A549 (cell line): ENCODE measurements at regions not wholly inside any gene's neighbourhood (a gene's known extent, or its start where the extent isn't known, plus 50 kb on each side); places are given as distances from the start of the nearest gene placed in this dataset.

Source experiments
- CEBPB ChIP-seq, 2 experiments: fragments of >200 bp in 1 of 2; sonication (Bioruptor Twin) in 1 of 2; formaldehyde crosslinking in 1 of 2; IDR thresholded peaks; 2 replicates each; pipeline ENCODE4 v1.6.1; 2012 to 2016
- KDM1A ChIP-seq: fragments of 200-600 bp; sonication (generic); IDR thresholded peaks from 2 replicates; pipeline ENCODE4 v1.6.1; 2016; ENCODE audit warnings: low read depth, mild to moderate bottlenecking
- MAX ChIP-seq: IDR thresholded peaks from 2 replicates; pipeline ENCODE4 v1.6.1; 2012
- MAZ ChIP-seq: fragments of 150-350 bp; IDR thresholded peaks from 2 replicates; pipeline ENCODE4 v1.6.1; 2014; ENCODE audit warnings: antibody characterized with exemption, low read depth, low read length, borderline replicate concordance
- MYC ChIP-seq: IDR thresholded peaks from 2 replicates; pipeline ENCODE4 v1.6.1; 2012; ENCODE audit warnings: mild to moderate bottlenecking, inconsistent platforms, low read length, improper control_type of control experiment, borderline replicate concordance
- NR3C1 ChIP-seq: fragments of >200 bp; sonication (Bioruptor Twin); formaldehyde crosslinking; IDR thresholded peaks from 3 replicates; pipeline ENCODE4 v1.6.1; 2017
- POLR2A ChIP-seq: IDR thresholded peaks from 2 replicates; pipeline ENCODE4 v1.6.1; 2012; ENCODE audit warnings: mild to moderate bottlenecking, low read length
- SREBF2 ChIP-seq: fragments of 450-650 bp; IDR thresholded peaks from 2 replicates; pipeline ENCODE4 v1.6.1; 2014; ENCODE audit warnings: mild to moderate bottlenecking, moderate library complexity
- TF ChIP-seq, protein P1 (sequence below): fragments of >200 bp; sonication (Bioruptor Twin); formaldehyde crosslinking; IDR thresholded peaks from 3 replicates; pipeline ENCODE4 v1.5.1; 2016
- TF ChIP-seq, protein P2 (sequence below): IDR thresholded peaks from 2 replicates; pipeline ENCODE4 v1.6.1; 2012; ENCODE audit warnings: low read depth, borderline replicate concordance
- TF ChIP-seq, protein P3 (sequence below): IDR thresholded peaks from 2 replicates; pipeline ENCODE4 v1.6.1; 2012

DNA sequence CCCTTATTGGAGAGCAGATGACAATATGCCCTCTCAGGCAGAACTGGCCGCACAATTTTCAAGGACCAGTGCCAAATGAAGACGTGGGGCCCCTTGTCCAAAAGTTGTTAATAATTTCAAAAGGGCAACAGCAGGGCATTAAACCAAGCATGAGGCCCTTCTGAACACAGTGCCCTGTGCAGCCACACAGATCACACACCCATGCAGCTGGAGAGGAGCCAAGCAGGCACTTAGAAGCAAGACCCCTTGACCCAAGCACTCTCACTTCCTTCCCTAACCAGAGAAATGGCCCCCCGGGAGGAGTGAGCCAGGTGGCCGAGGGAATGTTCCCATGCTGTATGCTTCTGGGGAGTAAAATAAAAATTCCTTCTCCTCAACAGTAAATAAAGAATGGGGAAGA, 114.0 kb upstream of the TMPO start:
- TF ChIP-seq, protein P1, sequence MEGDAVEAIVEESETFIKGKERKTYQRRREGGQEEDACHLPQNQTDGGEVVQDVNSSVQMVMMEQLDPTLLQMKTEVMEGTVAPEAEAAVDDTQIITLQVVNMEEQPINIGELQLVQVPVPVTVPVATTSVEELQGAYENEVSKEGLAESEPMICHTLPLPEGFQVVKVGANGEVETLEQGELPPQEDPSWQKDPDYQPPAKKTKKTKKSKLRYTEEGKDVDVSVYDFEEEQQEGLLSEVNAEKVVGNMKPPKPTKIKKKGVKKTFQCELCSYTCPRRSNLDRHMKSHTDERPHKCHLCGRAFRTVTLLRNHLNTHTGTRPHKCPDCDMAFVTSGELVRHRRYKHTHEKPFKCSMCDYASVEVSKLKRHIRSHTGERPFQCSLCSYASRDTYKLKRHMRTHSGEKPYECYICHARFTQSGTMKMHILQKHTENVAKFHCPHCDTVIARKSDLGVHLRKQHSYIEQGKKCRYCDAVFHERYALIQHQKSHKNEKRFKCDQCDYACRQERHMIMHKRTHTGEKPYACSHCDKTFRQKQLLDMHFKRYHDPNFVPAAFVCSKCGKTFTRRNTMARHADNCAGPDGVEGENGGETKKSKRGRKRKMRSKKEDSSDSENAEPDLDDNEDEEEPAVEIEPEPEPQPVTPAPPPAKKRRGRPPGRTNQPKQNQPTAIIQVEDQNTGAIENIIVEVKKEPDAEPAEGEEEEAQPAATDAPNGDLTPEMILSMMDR: no peak
- TF ChIP-seq, protein P2, sequence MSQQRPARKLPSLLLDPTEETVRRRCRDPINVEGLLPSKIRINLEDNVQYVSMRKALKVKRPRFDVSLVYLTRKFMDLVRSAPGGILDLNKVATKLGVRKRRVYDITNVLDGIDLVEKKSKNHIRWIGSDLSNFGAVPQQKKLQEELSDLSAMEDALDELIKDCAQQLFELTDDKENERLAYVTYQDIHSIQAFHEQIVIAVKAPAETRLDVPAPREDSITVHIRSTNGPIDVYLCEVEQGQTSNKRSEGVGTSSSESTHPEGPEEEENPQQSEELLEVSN: no peak
- TF ChIP-seq KDM1A (no peak), MAZ (no peak), NR3C1 (no peak), CEBPB (IDR thresholded peaks at IDR 0.05) (no peak), MAX (no peak), SREBF2 (no peak), POLR2A (no peak), MYC (no peak)
- TF ChIP-seq, protein P3, sequence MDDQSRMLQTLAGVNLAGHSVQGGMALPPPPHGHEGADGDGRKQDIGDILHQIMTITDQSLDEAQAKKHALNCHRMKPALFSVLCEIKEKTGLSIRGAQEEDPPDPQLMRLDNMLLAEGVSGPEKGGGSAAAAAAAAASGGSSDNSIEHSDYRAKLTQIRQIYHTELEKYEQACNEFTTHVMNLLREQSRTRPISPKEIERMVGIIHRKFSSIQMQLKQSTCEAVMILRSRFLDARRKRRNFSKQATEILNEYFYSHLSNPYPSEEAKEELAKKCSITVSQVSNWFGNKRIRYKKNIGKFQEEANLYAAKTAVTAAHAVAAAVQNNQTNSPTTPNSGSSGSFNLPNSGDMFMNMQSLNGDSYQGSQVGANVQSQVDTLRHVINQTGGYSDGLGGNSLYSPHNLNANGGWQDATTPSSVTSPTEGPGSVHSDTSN: no peak
